H9 (cell line): ENCODE measurements at regions not wholly inside any gene's neighbourhood (a gene's known extent, or its start where the extent isn't known, plus 50 kb on each side); places are given as distances from the start of the nearest gene placed in this dataset.

Source experiments
- DNase-seq: peaks from one replicate; pipeline ENCODE4 v3.0.0-alpha.2; 2017
- H2AFZ ChIP-seq: one replicate; pipeline ENCODE4 v1.6.1; 2013; ENCODE audit warnings: mild to moderate bottlenecking, low read length, control low read depth, moderate library complexity
- H2AK5ac ChIP-seq: 2 replicates; pipeline ENCODE4 v1.6.1; 2013; ENCODE audit warnings: low read length, control low read depth, mixed read lengths; ENCODE audit not compliant: insufficient read length
- H2BK120ac ChIP-seq: one replicate; pipeline ENCODE4 v1.6.1; 2013; ENCODE audit warnings: low read depth, mild to moderate bottlenecking, low read length, control low read depth, inconsistent platforms; ENCODE audit not compliant: poor library complexity, severe bottlenecking
- H2BK12ac ChIP-seq: 2 replicates; pipeline ENCODE4 v1.6.1; 2013; ENCODE audit warnings: low read length, control low read depth, mixed read lengths, low read depth; ENCODE audit not compliant: insufficient read length
- H2BK15ac ChIP-seq: 2 replicates; pipeline ENCODE4 v1.6.1; 2013; ENCODE audit warnings: low read depth, low read length, control low read depth
- H2BK20ac ChIP-seq: one replicate; pipeline ENCODE4 v1.6.1; 2013; ENCODE audit warnings: low read depth, mild to moderate bottlenecking, low read length, control low read depth, inconsistent platforms; ENCODE audit not compliant: poor library complexity, severe bottlenecking
- H2BK5ac ChIP-seq: 2 replicates; pipeline ENCODE4 v1.6.1; 2013; ENCODE audit warnings: low read length, control low read depth, mixed read lengths; ENCODE audit not compliant: insufficient read length
- H3K14ac ChIP-seq: 2 replicates; pipeline ENCODE4 v1.6.1; 2013; ENCODE audit warnings: low read length, control low read depth; ENCODE audit not compliant: insufficient read depth
- H3K18ac ChIP-seq: 2 replicates; pipeline ENCODE4 v1.6.1; 2013; ENCODE audit warnings: low read depth, mild to moderate bottlenecking, mixed read lengths, low read length, control low read depth; ENCODE audit not compliant: insufficient read length
- H3K23ac ChIP-seq: 2 replicates; pipeline ENCODE4 v1.6.1; 2013; ENCODE audit warnings: low read length, control low read depth, mixed read lengths, low read depth; ENCODE audit not compliant: insufficient read length
- H3K23me2 ChIP-seq: 2 replicates; pipeline ENCODE4 v1.6.1; 2013; ENCODE audit warnings: low read depth, mild to moderate bottlenecking, mixed read lengths, low read length, control low read depth; ENCODE audit not compliant: insufficient read length, poor library complexity, severe bottlenecking
- H3K27ac ChIP-seq: 2 replicates; pipeline ENCODE4 v1.5.1; 2013; ENCODE audit warnings: low read length, control low read depth, mixed read lengths, low read depth; ENCODE audit not compliant: insufficient read length
- H3K27me3 ChIP-seq: 2 replicates; pipeline ENCODE4 v1.6.1; 2013; ENCODE audit warnings: low read length, control low read depth, inconsistent platforms; ENCODE audit not compliant: insufficient read depth
- H3K4ac ChIP-seq: 2 replicates; pipeline ENCODE4 v1.6.1; 2013; ENCODE audit warnings: low read depth, mild to moderate bottlenecking, control low read depth, inconsistent platforms, low read length, moderate library complexity
- H3K4me1 ChIP-seq: 2 replicates; pipeline ENCODE4 v1.6.1; 2013; ENCODE audit warnings: low read length, control low read depth, inconsistent platforms; ENCODE audit not compliant: insufficient read depth
- H3K4me2 ChIP-seq: 2 replicates; pipeline ENCODE4 v1.6.1; 2013; ENCODE audit warnings: low read length, control low read depth, mixed read lengths; ENCODE audit not compliant: insufficient read length, insufficient read depth
- H3K56ac ChIP-seq: 2 replicates; pipeline ENCODE4 v1.6.1; 2013; ENCODE audit warnings: low read depth, mild to moderate bottlenecking, mixed read lengths, low read length, control low read depth; ENCODE audit not compliant: insufficient read length
- H3K79me1 ChIP-seq: 2 replicates; pipeline ENCODE4 v1.6.1; 2013; ENCODE audit warnings: low read depth, mild to moderate bottlenecking, moderate library complexity, low read length, control low read depth, inconsistent platforms; ENCODE audit not compliant: insufficient read depth, poor library complexity, severe bottlenecking
- H3K79me2 ChIP-seq: 2 replicates; pipeline ENCODE4 v1.6.1; 2013; ENCODE audit warnings: low read length, control low read depth, inconsistent platforms; ENCODE audit not compliant: insufficient read depth
- H3K9ac ChIP-seq: 2 replicates; pipeline ENCODE4 v1.6.1; 2013; ENCODE audit warnings: low read length, control low read depth, mixed read lengths; ENCODE audit not compliant: insufficient read length; ENCODE audit errors: extremely low read depth
- H3K9me3 ChIP-seq: one replicate; pipeline ENCODE4 v1.6.1; 2013; ENCODE audit warnings: low read depth, low read length, inconsistent platforms; ENCODE audit not compliant: control insufficient read depth
- H3T11ph ChIP-seq: one replicate; pipeline ENCODE4 v1.6.1; 2013; ENCODE audit warnings: mild to moderate bottlenecking, low read length, control low read depth, inconsistent platforms
- H4K20me1 ChIP-seq: one replicate; pipeline ENCODE4 v1.6.1; 2013; ENCODE audit not compliant: control insufficient read depth, insufficient read length, insufficient read depth
- H4K5ac ChIP-seq: 2 replicates; pipeline ENCODE4 v1.6.1; 2013; ENCODE audit warnings: low read depth, mild to moderate bottlenecking, mixed read lengths, low read length, control low read depth; ENCODE audit not compliant: insufficient read length
- H4K8ac ChIP-seq: replicated peaks from 2 replicates; pipeline ENCODE4 v1.6.1; 2013; ENCODE audit warnings: low read length, control low read depth, mixed read lengths, low read depth; ENCODE audit not compliant: insufficient read length
- H4K91ac ChIP-seq: 2 replicates; pipeline ENCODE4 v1.6.1; 2013; ENCODE audit warnings: low read depth, mild to moderate bottlenecking, moderate library complexity, mixed read lengths, low read length, control low read depth; ENCODE audit not compliant: insufficient read length
- H3K27ac Mint-ChIP-seq, 3 experiments: 2 replicates in 2 of 3; 3 replicates in 1 of 3; pipeline ENCODE4 v1.8.0; 2020 to 2021; ENCODE audit warnings: mixed read lengths in 3 of 3, mild to moderate bottlenecking in 1 of 3, moderate library complexity in 1 of 3
- H3K27me3 Mint-ChIP-seq: 2 replicates; pipeline ENCODE4 v1.8.0; 2021; ENCODE audit warnings: low read depth, mild to moderate bottlenecking, moderate library complexity, mixed read lengths
- H3K36me3 Mint-ChIP-seq, 3 experiments: 2 replicates in 2 of 3; 3 replicates in 1 of 3; pipeline ENCODE4 v1.8.0; 2020 to 2021; ENCODE audit warnings: low read depth in 3 of 3, mixed read lengths in 3 of 3; ENCODE audit not compliant: insufficient read depth in 1 of 3
- H3K4me1 Mint-ChIP-seq, 2 experiments: 2 replicates each; pipeline ENCODE4 v1.8.0; 2020; ENCODE audit warnings: mixed read lengths in 2 of 2
- H3K4me3 Mint-ChIP-seq, 2 experiments: 2 replicates in 1 of 2; 3 replicates in 1 of 2; pipeline ENCODE4 v1.8.0; 2020 to 2021; ENCODE audit warnings: mild to moderate bottlenecking in 2 of 2, mixed read lengths in 2 of 2, moderate library complexity in 1 of 2
- H3K9me3 Mint-ChIP-seq, 2 experiments: 2 replicates in 1 of 2; 3 replicates in 1 of 2; pipeline ENCODE4 v1.8.0; 2020; ENCODE audit warnings: mild to moderate bottlenecking in 2 of 2, mixed read lengths in 2 of 2, moderate library complexity in 1 of 2
- WGBS: extraction: QIAGEN DNeasy Blood & Tissue Kit; methylation state at CpG from one replicate; pipeline ENCODE4 v1.1.7; 2013; ENCODE audit warnings: missing lambda C conversion rate, low lambda C conversion rate, mixed read lengths; ENCODE audit not compliant: insufficient read length; ENCODE audit errors: extremely low coverage; 5-methylcytosine and 5-hydroxymethylcytosine counted together
- TF ChIP-seq, protein P1 (sequence below): fragments of 200-600 bp; sonication (generic); conservative IDR thresholded peaks from 3 replicates; pipeline ENCODE4 v1.8.0; 2021; ENCODE audit warnings: antibody characterized with exemption, mild to moderate bottlenecking

DNA sequence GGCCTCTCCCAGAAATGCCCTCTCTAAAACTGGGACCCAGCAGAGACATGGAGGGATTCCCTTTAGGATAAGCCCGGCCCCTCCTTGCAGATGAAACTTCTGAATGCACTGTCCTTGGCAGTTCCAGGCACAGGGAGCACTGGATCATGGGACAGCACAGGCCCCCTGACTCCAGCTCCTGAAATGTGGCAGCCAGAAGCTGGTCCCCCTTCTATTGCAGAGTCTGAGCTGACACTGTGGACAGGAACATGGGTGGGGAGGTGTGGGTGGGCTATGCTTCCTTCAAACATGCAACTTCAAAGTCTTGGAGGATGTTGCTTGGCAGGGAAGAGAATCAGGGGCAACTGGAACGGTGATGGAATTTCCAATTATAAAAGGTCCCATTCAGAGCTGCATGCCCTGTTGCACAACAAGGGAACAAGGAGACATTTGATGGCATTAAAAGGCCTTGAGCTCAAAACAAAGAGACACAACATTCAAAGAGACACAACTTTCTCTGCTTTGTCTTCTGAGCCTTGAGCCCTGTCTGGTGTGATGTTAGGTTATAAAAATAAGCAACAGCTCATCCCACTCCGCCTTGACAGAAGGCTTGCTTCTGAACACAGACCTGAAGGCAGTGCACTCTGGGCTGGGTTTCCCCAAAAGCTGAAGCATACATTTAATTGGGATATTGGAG is 239.0 kb downstream of the OSR1 start:
- H3K4me1 ChIP-seq: no peaks in the 10 kb centered on the region
- DNase-seq: no peak
- peaks cover 6 to 8% (median 7%) of the 10 kb centered on the region in 3 experiments for H3K36me3 Mint-ChIP-seq
- H3K79me2 ChIP-seq: no peaks in the 10 kb centered on the region
- H3K9me3 Mint-ChIP-seq: peaks cover 6 to 7% of the 10 kb centered on the region in 2 experiments; a peak in 4 of 5 replicates
- no peak overlapping the region for H2BK12ac ChIP-seq
- no peaks in the 10 kb centered on the region for H3K23me2 ChIP-seq
- no CpG with 5 or more reads among the region's 3 CpGs for WGBS
- TF ChIP-seq, protein P1, sequence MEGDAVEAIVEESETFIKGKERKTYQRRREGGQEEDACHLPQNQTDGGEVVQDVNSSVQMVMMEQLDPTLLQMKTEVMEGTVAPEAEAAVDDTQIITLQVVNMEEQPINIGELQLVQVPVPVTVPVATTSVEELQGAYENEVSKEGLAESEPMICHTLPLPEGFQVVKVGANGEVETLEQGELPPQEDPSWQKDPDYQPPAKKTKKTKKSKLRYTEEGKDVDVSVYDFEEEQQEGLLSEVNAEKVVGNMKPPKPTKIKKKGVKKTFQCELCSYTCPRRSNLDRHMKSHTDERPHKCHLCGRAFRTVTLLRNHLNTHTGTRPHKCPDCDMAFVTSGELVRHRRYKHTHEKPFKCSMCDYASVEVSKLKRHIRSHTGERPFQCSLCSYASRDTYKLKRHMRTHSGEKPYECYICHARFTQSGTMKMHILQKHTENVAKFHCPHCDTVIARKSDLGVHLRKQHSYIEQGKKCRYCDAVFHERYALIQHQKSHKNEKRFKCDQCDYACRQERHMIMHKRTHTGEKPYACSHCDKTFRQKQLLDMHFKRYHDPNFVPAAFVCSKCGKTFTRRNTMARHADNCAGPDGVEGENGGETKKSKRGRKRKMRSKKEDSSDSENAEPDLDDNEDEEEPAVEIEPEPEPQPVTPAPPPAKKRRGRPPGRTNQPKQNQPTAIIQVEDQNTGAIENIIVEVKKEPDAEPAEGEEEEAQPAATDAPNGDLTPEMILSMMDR: no peak
- no peaks in the 10 kb centered on the region for H3K27me3 ChIP-seq
- H4K8ac ChIP-seq: no peak overlapping the region
- no peak overlapping the region for H2BK15ac ChIP-seq
- no peak overlapping the region for H4K5ac ChIP-seq
- H3K9me3 ChIP-seq: no peaks in the 10 kb centered on the region
- H2BK5ac ChIP-seq: no peak overlapping the region
- no peak overlapping the region for H3K4ac ChIP-seq
- no peaks in the 10 kb centered on the region for H4K20me1 ChIP-seq
- H3K18ac ChIP-seq: no peak overlapping the region
- no peak overlapping the region for H3K9ac ChIP-seq
- H3K4me1 Mint-ChIP-seq: no peaks in the 10 kb centered on the region; a peak in 1 of 4 replicates
- no peak overlapping the region for H3K56ac ChIP-seq
- H2BK120ac ChIP-seq: no peak overlapping the region
- H3K27ac ChIP-seq: no peak overlapping the region
- no peaks in the 10 kb centered on the region for H3K27me3 Mint-ChIP-seq
- H3K79me1 ChIP-seq: no peaks in the 10 kb centered on the region
- H2AFZ ChIP-seq: no peak overlapping the region
- H3K4me3 Mint-ChIP-seq: no peak overlapping the region
- no peak overlapping the region for H3K14ac ChIP-seq
- H2AK5ac ChIP-seq: no peak overlapping the region
- H3K27ac Mint-ChIP-seq: no peak overlapping the region
- H3K23ac ChIP-seq: no peak overlapping the region
- no peak overlapping the region for H3T11ph ChIP-seq
- no peak overlapping the region for H3K4me2 ChIP-seq
- no peak overlapping the region for H4K91ac ChIP-seq
- H2BK20ac ChIP-seq: no peak overlapping the region
